C4-2B (cell line): ENCODE measurements at regions not wholly inside any gene's neighbourhood (a gene's known extent, or its start where the extent isn't known, plus 50 kb on each side); places are given as distances from the start of the nearest gene placed in this dataset.

Experiments used
- ZFX ChIP-seq: fragments of 450-650 bp; IDR thresholded peaks from 2 replicates; pipeline ENCODE4 v1.6.1; 2017
- TF ChIP-seq, protein P1 (sequence below): fragments of 450-650 bp; conservative IDR thresholded peaks from 2 replicates; pipeline ENCODE4 v1.5.1; 2017; ENCODE audit warnings: mild to moderate bottlenecking

DNA sequence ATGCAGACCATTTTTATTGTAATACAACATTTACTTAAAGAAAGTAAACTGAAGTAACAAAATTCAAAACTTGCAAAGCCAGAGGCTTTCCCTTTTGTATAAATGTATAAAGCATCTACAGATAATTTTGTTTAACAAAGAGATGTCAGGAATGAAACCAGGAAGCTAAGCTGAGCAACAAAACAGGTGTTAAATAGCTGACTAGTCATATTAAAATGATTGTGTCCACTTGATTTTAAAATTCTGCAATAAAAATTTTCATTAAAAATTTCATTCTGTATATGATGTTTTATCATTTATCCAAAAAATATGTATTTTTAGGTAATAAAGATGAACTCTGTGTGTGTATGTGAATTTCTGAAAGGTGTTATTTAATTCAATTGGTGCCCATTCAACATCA lies 72.0 kb upstream of the TRAM1L1 start:
- TF ChIP-seq, protein P1, sequence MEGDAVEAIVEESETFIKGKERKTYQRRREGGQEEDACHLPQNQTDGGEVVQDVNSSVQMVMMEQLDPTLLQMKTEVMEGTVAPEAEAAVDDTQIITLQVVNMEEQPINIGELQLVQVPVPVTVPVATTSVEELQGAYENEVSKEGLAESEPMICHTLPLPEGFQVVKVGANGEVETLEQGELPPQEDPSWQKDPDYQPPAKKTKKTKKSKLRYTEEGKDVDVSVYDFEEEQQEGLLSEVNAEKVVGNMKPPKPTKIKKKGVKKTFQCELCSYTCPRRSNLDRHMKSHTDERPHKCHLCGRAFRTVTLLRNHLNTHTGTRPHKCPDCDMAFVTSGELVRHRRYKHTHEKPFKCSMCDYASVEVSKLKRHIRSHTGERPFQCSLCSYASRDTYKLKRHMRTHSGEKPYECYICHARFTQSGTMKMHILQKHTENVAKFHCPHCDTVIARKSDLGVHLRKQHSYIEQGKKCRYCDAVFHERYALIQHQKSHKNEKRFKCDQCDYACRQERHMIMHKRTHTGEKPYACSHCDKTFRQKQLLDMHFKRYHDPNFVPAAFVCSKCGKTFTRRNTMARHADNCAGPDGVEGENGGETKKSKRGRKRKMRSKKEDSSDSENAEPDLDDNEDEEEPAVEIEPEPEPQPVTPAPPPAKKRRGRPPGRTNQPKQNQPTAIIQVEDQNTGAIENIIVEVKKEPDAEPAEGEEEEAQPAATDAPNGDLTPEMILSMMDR: no peak
- TF ChIP-seq ZFX: no peak
